ENCODE measurements at regions not wholly inside any gene's neighbourhood (a gene's known extent, or its start where the extent isn't known, plus 50 kb on each side); places are given as distances from the start of the nearest gene placed in this dataset.

DNA sequence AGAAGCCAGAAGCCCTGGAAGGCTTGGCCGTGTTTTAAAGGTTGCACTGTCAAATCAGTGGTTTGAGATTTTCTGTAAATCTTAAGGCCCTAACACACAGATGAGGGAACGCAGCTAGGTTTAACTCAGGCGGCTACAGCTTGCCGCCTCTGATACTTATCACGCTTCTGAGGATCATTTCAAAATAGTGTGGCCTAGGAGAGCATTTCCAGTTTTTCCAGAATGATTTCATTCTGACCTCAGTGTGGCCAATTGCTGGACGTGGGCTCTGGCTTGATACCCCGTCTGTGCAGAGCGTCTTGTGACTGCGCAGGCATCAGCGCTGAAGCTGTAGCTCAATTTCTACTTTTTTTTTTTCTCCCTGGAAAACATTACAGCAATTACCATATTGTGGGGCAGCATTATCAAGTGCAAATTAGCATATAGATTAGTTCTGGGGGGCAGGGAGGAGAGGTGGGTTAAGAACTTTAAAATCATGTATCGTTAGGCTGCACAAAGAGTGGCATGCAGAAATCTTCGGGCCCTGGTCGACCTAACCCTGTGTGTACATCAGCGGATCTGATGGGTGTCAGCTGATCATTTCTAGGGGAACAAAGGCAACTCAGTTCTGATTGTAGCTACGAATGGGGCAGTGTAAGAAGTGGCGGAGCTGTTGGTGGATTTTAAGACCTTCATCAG, 105.0 kb upstream of the EEF1E1 start:
- no peaks in the 10 kb centered on the region for H3K36me3 ChIP-seq (ENCODE audit: insufficient read depth, low read length)
- BruUV-seq (replicated peaks), result no TSS peak
- H3K4me3 ChIP-seq (ENCODE audit: low read depth, low read length, poor library complexity, severe bottlenecking), result no peak overlapping the region
- no peak overlapping the region for H3K4me2 ChIP-seq (ENCODE audit: low read length)
- H3K79me2 ChIP-seq (ENCODE audit: insufficient read depth, low read depth, low read length), result no peaks in the 10 kb centered on the region
- no peaks in the 10 kb centered on the region for H4K20me1 ChIP-seq (ENCODE audit: insufficient read depth, low read length)
- intact Hi-C loops (cut with micrococcal nuclease; ENCODE audit: unreplicated experiment), result no loop called here
- H3K4me1 ChIP-seq (ENCODE audit: insufficient read depth, low read length, poor library complexity, severe bottlenecking), result no peaks in the 10 kb centered on the region
- H3K9me2 ChIP-seq (ENCODE audit: insufficient read depth, low read length), result no peaks in the 10 kb centered on the region
- CTCF ChIA-PET (ENCODE audit: unreplicated experiment), result no interaction called here
- H3K27ac ChIP-seq (ENCODE audit: low read depth, low read length, poor library complexity, severe bottlenecking), result no peak overlapping the region
- no peak for DNase-seq (ENCODE audit: low spot score)
- POLR2A ChIA-PET, result interaction anchor here (0.7 to 1.4 kb wide), 2 partner anchors 11 to 553 kb away, joined by 3 to 4 read pairs; no protein-coding TSS in a partner anchor
- H2AFZ ChIP-seq (ENCODE audit: low read length), result no peak overlapping the region
- no peaks in the 10 kb centered on the region for H3K9me3 ChIP-seq (ENCODE audit: low read length)
- TF ChIP-seq, protein P1, sequence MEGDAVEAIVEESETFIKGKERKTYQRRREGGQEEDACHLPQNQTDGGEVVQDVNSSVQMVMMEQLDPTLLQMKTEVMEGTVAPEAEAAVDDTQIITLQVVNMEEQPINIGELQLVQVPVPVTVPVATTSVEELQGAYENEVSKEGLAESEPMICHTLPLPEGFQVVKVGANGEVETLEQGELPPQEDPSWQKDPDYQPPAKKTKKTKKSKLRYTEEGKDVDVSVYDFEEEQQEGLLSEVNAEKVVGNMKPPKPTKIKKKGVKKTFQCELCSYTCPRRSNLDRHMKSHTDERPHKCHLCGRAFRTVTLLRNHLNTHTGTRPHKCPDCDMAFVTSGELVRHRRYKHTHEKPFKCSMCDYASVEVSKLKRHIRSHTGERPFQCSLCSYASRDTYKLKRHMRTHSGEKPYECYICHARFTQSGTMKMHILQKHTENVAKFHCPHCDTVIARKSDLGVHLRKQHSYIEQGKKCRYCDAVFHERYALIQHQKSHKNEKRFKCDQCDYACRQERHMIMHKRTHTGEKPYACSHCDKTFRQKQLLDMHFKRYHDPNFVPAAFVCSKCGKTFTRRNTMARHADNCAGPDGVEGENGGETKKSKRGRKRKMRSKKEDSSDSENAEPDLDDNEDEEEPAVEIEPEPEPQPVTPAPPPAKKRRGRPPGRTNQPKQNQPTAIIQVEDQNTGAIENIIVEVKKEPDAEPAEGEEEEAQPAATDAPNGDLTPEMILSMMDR (conservative IDR thresholded peaks at IDR 0.05; ENCODE audit: low read length), result no peak
- TF ChIP-seq EZH2phosphoT487 (IDR thresholded peaks at IDR 0.05; ENCODE audit: borderline replicate concordance, low read depth, low read length), result no peak

DNA sequence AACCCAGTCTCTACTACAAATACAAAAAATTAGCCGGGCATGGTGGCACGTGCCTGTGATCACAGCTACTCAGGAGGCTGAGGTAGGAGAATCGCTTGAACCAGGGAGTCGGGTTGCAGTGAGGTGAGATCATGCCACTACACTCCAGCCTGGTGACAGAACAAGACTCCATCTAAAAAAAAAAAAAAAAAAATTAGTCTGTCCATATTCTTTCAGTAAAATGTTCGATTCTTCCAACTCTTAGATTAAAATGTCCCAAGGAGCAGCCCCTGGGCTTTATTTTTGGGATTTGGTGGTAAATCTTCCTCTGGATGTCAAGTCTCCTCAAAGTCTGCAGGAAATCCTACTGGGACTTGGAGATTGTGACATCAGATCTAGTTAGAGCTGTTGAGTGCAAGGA, 101.0 kb upstream of the EEF1E1 start:
- DNase-seq (ENCODE audit: low spot score), result no peak
- intact Hi-C loops (cut with micrococcal nuclease; ENCODE audit: unreplicated experiment), result no loop called here
- Histone ChIP-seq H3K27ac (ENCODE audit: low read depth, low read length, poor library complexity, severe bottlenecking) (no peak overlapping the region), H2AFZ (ENCODE audit: low read length) (no peak overlapping the region), H3K9me2 (ENCODE audit: insufficient read depth, low read length) (no peaks in the 10 kb centered on the region), H3K36me3 (ENCODE audit: insufficient read depth, low read length) (no peaks in the 10 kb centered on the region), H3K4me2 (ENCODE audit: low read length) (no peak overlapping the region), H3K9me3 (ENCODE audit: low read length) (no peaks in the 10 kb centered on the region), H4K20me1 (ENCODE audit: insufficient read depth, low read length) (no peaks in the 10 kb centered on the region), H3K4me1 (ENCODE audit: insufficient read depth, low read length, poor library complexity, severe bottlenecking) (no peaks in the 10 kb centered on the region), H3K79me2 (ENCODE audit: insufficient read depth, low read depth, low read length) (no peaks in the 10 kb centered on the region), H3K4me3 (ENCODE audit: low read depth, low read length, poor library complexity, severe bottlenecking) (no peak overlapping the region)
- ChIA-PET CTCF (ENCODE audit: unreplicated experiment) (no interaction called here), POLR2A (interaction anchor here (0.6 to 1.0 kb wide), 4 partner anchors 9 to 1462 kb away, joined by 3 to 8 read pairs (median 3); no protein-coding TSS in a partner anchor)
- BruUV-seq (replicated peaks), result no TSS peak
- TF ChIP-seq, protein P1 (conservative IDR thresholded peaks at IDR 0.05; ENCODE audit: low read length), result no peak
- TF ChIP-seq EZH2phosphoT487 (IDR thresholded peaks at IDR 0.05; ENCODE audit: borderline replicate concordance, low read depth, low read length), result no peak

DNA sequence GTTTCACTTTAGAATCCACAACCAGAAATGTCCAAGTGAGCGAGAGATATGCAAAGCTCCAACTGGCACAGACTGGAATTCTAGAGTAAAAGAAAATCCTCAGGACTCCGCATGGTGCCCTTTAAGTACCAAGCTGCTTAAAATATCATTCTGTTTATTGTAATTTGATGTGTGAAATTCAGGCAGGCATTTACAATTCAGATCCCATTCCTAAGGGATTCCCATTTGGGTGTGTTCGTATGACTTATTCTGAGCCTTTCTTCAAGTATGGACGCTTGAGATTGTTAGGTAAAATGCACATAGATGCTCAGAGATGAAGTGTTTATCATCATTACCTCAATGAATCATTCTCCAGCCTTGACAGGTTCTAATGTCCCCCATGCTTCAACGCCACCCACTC, 99.3 kb upstream of the EEF1E1 start:
- BruUV-seq (replicated peaks), result no TSS peak
- no peaks in the 10 kb centered on the region for H3K9me3 ChIP-seq (ENCODE audit: low read length)
- ChIA-PET CTCF (ENCODE audit: unreplicated experiment) (no interaction called here), POLR2A (no interaction called here)
- no peak for TF ChIP-seq EZH2phosphoT487 (IDR thresholded peaks at IDR 0.05; ENCODE audit: borderline replicate concordance, low read depth, low read length)
- TF ChIP-seq, protein P1 (conservative IDR thresholded peaks at IDR 0.05; ENCODE audit: low read length), result no peak
- no peak overlapping the region for H3K27ac ChIP-seq (ENCODE audit: low read depth, low read length, poor library complexity, severe bottlenecking)
- no peak overlapping the region for H2AFZ ChIP-seq (ENCODE audit: low read length)
- H3K4me2 ChIP-seq (ENCODE audit: low read length), result no peak overlapping the region
- H3K4me1 ChIP-seq (ENCODE audit: insufficient read depth, low read length, poor library complexity, severe bottlenecking), result no peaks in the 10 kb centered on the region
- DNase-seq (ENCODE audit: low spot score), result no peak
- H4K20me1 ChIP-seq (ENCODE audit: insufficient read depth, low read length), result no peaks in the 10 kb centered on the region
- intact Hi-C loops (cut with micrococcal nuclease; ENCODE audit: unreplicated experiment), result no loop called here
- no peaks in the 10 kb centered on the region for H3K9me2 ChIP-seq (ENCODE audit: insufficient read depth, low read length)
- H3K79me2 ChIP-seq (ENCODE audit: insufficient read depth, low read depth, low read length), result no peaks in the 10 kb centered on the region
- no peaks in the 10 kb centered on the region for H3K36me3 ChIP-seq (ENCODE audit: insufficient read depth, low read length)
- H3K4me3 ChIP-seq (ENCODE audit: low read depth, low read length, poor library complexity, severe bottlenecking), result no peak overlapping the region
